HUDEP-2 (cell line): ENCODE measurements at regions not wholly inside any gene's neighbourhood (a gene's known extent, or its start where the extent isn't known, plus 50 kb on each side); places are given as distances from the start of the nearest gene placed in this dataset.
"Not testable (repeated sequence)": the region's sequence is repeated elsewhere in the genome, so short reads cannot be mapped to it uniquely, and the experiment has no call there.

Experiments
- DNase-seq, 76 experiments: peaks; one replicate each; lab custom pipeline; 2025; ENCODE audit not compliant: unreplicated experiment in 76 of 76; lab: John Stamatoyannopoulos, UW

DNA sequence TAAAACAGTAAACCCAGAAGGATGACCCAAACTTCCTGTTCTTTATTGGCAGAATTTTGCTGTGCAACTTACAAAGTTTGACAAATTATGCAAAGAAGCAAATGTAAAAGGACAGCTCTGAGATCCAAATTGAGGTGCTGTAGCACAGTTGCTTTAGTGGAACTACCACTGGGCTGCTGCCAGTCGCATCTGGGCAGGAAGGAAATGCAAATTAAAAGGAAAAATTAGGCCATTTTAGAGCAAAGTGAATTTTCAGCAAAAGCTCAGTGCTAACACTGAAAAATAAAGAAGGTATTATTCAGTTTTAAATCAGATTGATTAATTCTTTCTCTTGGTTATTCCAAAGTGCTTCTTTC, 104.5 kb downstream of the ZMAT3 start:
- no peak for DNase-seq

DNA sequence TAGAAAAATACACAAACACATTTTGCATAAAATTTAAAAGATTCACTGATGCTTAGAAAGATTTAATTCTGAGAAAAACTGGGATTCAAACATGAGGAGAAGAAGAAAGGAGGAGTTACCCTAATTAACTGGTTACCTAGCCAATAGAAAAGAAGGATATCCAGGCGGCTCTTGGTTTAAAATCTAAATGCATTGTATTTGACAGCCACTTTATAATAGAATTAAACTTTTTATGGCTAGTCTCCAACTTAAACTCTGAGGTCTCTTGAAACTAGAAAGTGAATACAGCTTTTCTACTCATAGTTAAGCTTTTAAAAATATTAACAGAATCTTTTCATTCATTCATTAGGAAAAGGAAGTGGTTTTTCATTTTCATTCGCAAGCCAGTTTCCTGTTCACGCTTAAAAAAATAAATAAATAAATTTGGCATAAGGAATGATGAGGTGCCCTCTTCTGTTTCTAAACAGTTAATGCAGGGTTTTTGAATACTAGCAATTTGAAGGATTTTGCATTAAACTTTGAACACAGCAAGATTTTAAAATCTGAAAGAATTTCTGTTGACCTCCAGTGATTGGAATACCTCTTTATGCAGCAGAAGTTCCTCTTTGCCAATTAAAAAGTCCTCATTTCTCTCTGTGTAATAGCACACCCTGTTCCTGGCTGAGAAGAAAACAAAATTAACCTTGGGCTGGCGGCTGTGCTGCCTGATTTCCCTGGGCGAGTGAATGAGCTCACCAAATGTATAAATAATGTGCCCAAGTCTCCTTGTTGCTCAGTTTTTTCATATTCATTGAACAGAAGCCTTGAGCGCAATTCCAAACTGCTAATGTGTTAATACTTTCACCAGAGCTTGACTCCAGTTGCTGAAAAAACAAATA, 105.1 kb downstream of the ZMAT3 start:
- peak in 1 of 76 experiments; percentile 3 for DNase-seq

DNA sequence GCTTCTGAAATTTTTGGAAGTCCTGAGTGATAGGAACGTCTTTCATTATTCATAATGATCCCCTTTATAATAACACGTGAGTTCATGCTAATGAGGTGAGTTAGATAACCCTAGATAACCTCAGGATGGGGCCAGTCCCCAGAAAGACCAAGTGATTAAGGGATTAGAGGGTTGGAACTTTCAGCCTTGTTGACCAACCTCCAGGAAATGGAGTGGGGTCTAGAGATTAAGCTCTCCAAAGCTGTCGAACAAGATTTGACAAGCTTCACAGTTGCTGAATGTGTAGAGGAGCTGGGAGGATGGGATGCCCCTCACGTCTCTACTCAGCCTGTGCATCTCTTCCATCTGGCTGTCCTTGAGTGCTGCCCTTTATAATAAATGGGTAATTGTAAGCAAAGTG, 107.1 kb downstream of the ZMAT3 start:
- DNase-seq = no peak

DNA sequence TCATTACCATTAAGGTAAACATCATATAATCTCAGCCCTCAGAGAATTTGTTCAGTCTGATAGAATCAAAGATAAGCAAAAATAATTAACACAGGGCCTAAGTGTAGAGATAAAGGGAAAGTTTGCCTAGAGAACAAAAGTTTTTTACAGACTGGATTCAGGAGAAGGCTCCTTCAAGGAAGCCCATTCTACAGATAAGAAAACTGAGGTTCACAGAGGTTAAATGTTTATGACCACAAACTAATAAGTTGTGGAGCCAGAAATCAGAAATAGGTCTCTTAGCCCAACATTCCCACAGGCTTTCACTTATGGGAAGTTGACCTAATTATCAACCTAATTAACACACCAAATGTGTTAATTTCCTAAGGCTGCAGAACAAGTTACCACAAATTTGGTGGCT, 110.7 kb downstream of the ZMAT3 start:
- no peak for DNase-seq

DNA sequence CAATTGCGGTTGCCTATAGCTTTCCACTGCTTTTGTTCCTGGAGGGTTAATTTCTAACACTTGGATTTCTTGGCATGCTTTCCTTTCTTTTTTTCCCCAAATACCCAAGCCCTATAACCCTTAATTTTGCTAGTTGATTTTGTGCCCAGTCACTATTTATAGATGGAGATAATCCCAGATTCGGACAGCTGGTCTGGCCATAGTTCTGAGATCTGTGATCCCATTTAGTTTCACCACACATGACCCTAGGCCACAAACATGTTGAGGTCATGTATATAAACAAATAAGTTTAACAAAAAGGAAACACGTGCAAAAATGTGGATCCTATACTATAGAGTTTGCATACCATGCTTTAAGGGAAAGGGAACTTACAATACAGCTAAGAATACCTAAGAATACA, 111.4 kb downstream of the ZMAT3 start:
- no peak for DNase-seq

DNA sequence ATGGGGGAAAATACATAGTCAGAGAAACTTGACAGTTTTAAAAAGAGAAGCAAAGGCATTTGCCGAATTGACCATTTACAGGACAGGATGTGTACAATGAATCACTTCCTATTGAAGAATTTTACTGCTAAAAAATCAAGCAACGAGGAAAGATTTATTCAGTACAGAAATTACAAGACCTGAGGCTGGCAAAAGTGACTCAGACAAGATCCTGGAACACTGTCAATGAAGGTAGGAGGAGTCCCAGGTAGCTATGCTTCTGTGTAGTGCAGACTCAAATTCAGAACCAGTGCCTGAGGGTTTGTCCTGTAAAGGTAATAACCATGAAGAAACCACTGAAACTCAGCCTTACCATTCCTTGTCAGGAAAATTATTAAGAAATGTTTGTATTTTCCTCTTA, 120.9 kb downstream of the ZMAT3 start:
- DNase-seq = no peak

DNA sequence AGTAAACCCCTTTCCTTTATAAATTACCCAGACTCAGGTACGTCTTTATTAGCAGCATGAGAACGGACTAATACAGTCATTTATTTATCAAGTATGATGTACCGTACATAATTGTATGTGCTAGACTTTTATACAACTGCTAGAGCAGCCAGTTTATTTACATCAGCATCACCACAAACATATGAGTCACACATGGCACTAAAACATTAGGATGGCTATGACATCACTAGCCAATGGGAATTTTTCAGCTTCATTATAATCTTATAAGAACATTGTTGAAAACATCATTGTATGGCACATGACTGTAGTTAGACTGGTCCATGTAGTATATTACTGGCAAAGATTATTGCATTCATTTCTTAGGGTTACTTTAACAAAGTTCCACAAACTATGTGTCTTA, 121.7 kb downstream of the ZMAT3 start:
- DNase-seq = no peak

DNA sequence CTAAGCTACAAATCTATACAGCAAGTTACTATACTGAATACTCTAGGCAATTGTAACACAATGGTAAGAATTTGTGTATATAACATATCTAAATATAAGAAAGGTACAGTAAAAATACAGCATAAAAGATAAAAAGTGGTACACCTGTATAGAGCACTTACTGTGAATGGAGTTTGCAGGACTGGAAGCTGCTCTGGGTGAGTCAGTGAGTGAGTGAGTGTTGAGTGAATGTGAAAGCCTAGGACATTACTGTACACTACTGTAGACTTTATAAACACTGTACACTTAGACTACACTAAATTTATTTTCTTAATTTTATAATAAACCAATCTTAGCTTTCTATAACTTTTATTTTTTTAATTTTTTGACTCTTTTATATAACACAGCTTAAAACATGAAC, 123.1 kb downstream of the ZMAT3 start:
- DNase-seq = no peak

DNA sequence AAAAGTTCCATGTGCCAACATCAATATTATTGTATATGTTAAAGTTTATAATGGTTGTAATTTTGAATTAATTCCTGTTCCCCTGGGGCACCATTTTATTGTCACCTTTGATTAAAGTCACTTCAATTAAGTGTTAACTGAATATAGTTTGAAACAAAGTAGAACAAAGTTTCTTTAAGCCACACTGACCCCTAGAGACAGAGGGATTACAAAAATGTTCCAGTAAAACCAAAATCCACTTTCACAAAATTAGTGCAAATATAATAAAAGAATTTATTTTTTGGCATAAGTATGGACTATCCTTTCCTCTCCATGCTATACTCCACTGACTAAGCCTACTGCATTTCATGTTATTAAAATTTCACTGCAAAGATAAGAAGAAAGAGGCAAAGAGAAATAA, 123.9 kb downstream of the ZMAT3 start:
- no peak for DNase-seq

DNA sequence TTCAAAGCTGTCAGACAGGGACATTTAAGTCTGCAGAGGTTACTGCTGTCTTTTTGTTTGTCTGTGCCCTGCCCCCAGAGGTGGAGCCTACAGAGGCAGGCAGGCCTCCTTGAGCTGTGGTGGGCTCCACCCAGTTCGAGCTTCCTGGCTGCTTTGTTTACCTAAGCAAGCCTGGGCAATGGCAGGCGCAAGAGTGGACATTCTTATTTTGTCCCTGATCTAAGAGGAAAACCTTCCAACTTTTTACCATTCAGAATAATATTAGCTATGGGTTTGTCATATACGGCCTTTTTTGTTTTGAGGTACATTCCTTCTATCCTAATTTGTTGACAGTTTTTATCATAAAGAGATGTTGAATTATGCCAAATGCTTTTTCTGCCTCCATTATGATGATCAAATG, 129.3 kb downstream of the ZMAT3 start:
- not testable (repeated sequence) for DNase-seq

DNA sequence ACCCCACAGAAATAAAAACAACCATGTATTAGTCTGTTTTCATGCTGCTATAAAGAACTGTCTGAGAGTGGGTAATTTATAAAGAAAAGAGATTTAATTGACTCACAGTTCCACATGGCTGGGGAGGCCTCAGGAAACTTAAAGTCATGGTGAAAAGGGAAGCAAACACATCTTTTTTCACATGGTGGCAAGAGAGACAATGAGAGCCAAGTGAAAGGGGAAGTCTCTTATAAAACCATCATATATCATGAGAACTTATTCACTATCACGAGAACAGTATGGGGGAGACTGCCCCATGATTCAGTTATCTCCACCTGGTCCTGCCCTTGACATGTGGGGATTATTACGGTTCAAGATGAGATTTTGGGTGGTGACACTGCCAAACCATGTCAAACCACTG, 141.5 kb downstream of the ZMAT3 start:
- no peak for DNase-seq

DNA sequence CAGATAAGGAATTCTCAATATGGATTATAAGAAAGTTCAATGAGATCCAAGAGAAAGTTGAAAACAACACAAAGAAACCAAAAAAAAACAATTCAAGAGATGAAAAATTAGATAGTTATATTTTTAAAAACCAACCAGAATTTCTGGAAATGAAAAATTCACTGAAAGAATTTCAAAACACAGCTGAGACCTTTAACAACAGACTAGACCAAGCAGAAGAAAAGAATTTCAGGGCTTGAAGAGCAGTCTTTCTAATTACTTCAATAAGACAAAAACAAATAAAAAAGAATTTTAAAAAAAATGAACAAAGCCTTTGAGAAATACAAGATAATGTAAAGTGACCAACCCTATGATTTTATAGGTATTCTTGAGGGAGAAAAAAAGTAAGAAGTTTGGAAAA, 155.4 kb downstream of the ZMAT3 start:
- DNase-seq = no peak

DNA sequence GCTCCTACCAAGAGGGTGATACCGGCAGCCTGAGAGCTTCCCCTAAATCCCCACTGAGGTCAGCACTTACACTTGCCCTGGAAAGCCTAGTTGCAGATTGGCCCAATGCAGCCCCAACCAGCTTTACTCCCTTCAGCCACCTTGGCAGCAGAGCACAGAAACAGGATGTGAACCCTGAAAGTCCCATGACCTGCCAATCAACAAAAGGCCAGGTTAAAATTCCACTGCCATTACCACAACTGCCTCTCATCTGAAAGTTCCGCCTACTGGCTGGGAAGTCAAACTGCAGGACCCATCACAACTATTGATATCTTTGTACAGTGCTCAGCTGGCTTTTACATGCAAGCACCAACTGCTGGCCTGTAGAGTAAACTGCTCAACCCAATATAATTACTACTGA, 156.2 kb downstream of the ZMAT3 start:
- DNase-seq = no peak

DNA sequence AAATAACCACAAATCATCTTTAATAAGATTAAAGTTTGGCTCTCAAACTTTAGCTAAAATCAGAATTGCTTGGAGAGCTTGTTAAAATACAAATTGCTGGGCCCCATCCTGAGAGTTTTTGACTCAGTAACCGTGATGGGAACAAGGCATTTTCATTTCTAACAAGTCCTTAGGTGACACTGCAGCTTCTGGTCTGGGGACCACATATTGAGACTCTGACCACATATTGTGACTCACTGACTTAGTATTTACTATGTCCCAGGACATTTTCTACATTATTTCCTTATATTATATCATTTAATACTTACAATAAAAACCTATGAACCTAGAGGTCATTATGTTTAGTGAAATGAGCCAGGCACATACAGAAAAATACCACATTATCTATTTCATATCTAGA, 164.5 kb downstream of the ZMAT3 start:
- DNase-seq = no peak

DNA sequence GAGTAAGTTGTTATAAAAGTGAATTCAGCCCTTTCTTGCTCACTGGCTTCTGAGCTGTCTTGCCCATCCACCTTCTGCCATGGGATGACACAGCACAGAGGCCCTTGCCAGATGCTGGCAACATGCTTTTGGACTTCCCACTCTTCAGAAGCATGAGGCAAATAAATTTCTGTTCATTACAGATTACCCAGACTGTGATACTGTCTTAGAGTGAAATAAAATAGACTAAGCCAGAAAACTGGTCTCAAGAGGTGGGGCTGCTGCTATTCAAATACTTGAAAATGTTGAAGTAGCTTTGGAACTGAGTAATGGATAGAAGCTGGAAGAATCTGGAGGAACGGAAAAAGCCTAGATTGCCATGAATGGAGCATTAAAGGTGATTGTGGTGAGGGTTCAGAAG, 170.4 kb downstream of the ZMAT3 start:
- DNase-seq = no peak

DNA sequence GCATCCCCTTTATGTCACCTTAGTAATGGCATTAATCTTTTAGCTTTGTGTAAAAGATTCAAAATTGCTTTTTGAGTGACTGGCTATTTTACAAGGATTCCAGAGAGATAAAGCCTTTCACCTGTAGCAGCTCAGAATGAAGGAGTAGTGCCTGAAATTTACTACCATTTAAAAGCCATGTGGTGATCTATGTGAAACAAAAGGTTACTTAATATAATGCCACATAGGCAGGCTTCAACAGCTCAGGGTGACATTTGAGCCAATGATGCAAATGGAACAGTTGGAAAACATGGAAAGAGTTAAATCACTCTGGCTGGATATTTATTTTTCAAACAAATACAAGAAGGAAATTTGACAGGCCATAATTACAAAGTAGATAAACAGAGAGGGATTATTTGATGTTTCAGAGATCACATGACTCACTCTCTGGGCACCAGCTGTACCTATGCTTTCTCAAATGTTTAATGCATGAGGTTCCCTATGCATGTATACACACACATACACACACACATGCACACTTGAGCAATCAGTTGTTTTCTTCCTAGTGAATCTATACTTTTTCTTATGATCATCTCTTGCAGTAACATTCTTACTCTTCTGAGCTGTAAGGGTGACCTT, 171.5 kb downstream of the ZMAT3 start:
- no peak for DNase-seq

DNA sequence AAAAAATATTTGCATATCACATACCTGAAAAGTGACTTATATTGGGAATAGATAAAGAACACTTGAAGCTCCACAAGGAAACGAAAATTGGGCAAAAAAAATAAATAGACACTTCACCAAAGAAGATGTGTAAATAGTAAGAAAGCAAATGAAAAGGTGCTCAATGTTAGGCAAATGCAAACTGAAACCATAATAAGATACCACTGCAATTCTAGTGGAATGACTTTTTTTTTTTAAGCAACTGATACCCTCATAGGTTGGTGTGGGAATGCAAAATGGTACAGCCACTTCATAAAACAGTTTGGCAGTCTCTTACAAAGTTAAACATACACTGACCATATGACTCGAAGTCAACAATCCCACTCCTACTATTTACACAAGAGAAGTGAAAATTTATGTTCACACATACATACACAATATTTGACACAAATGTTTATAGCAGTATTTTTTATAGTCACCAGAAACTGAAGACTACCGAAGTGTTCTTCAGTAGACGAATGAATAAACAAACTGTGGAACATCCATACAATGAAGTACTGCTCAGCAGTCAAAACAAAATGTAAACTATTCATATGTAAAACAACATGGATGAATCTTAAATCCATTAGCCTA, 176.3 kb downstream of the ZMAT3 start:
- DNase-seq = no peak
